AG10803 (cell line): ENCODE measurements at regions not wholly inside any gene's neighbourhood (a gene's known extent, or its start where the extent isn't known, plus 50 kb on each side); places are given as distances from the start of the nearest gene placed in this dataset.
"Not testable (repeated sequence)": the region's sequence is repeated elsewhere in the genome, so short reads cannot be mapped to it uniquely, and the experiment has no call there.

Experiments
- DNase-seq: peaks from one replicate; pipeline ENCODE4 v3.0.0; 2010; ENCODE audit warnings: low read depth
- H3K4me3 ChIP-seq: 2 replicates; pipeline ENCODE4 v1.5.1; 2011; ENCODE audit warnings: mild to moderate bottlenecking, low read length, control low read depth
- TF ChIP-seq, protein P1 (sequence below): conservative IDR thresholded peaks from 2 replicates; pipeline ENCODE4 v1.5.1; 2011; ENCODE audit warnings: mild to moderate bottlenecking, low read length, control low read depth, inconsistent platforms

DNA sequence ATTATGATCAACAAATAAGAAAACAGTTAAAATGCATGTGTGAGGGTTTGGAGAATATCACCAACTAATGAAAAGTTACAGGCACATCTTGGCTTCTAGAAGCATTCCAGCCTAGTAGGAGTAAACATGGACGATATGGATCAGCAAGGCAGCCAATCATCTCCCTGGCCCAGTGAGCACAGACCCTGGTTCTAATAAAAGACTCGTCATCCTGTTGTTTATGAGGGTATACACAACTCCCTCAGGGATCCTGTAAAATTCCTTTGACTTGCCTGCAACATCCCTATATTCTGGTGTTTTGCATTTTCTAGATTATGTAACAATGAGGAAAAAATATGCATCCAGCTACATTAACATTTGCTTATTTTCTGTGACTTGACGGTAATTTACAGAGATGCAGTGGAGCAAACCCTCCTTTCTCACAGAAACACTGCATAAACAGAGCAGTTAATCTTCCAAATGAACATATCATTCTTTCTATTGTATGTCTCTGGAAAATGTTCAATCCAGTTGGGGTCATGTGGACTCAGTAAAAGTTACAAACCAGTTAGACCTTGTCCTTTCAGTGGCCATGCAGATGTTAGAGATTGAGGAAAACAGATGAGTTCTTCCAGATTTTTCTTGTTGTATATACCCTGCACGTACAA lies 88.9 kb upstream of the NDP start:
- no peak for DNase-seq
- no peak overlapping the region for H3K4me3 ChIP-seq
- TF ChIP-seq, protein P1, sequence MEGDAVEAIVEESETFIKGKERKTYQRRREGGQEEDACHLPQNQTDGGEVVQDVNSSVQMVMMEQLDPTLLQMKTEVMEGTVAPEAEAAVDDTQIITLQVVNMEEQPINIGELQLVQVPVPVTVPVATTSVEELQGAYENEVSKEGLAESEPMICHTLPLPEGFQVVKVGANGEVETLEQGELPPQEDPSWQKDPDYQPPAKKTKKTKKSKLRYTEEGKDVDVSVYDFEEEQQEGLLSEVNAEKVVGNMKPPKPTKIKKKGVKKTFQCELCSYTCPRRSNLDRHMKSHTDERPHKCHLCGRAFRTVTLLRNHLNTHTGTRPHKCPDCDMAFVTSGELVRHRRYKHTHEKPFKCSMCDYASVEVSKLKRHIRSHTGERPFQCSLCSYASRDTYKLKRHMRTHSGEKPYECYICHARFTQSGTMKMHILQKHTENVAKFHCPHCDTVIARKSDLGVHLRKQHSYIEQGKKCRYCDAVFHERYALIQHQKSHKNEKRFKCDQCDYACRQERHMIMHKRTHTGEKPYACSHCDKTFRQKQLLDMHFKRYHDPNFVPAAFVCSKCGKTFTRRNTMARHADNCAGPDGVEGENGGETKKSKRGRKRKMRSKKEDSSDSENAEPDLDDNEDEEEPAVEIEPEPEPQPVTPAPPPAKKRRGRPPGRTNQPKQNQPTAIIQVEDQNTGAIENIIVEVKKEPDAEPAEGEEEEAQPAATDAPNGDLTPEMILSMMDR, result no peak

DNA sequence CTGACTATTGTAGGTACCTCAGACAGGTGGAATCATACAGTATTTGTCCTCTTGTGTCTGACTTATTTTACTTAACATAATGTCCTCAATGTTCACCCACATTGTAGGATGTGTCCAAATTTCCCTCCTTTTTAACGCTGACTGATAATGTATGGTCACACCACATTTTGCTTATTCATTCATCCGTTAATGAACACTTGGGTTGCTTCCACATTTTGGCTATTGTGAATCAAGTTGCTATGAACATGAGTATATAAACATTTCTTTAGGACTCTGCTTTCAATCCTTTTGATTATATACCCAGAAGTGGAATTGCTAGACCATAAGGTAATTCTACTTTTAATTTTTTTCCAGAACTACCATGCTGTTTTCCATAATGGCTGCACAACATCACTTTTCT lies 87.0 kb upstream of the NDP start:
- TF ChIP-seq, protein P1, result no peak
- no peak overlapping the region for H3K4me3 ChIP-seq
- DNase-seq, result no peak

DNA sequence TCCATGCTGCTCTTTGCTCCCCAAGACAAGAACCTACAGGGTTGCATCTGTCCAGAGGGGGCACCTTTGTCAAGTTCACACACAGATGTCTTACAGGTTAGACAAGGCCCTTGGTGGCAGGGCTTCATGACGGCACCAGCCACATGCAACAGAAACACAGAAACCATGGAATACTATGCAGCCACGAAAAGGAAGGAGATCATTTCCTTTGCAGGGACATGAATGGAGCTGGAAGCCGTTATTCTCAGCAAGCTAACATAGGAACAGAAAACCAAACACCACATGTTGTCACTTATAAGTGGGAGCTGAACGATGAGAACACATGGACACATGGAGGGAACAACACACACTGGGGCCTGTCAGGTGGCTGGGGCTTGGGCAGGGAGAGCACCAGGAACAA lies 85.1 kb upstream of the NDP start:
- no peak overlapping the region for H3K4me3 ChIP-seq
- no peak for DNase-seq
- TF ChIP-seq, protein P1, result no peak

DNA sequence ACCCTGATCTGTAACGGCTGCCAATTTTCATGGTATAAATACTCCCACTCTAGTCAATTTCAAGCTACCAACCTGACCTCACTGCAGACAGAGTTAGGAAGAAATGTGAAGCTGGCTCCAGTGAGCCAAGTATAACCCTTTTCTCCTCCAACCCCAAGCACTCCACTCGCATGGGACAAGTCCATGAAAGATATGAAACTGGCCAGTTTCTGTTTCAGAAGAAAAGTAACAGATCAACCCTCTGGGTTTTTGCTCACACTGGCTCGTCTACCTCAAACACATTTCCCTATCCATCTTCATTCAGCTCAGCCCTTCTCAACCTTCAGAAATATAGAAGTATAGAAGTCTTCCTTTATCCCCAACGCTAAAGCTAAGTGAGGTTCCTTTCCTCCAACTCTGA lies 82.4 kb upstream of the NDP start:
- TF ChIP-seq, protein P1, result no peak
- DNase-seq, result no peak
- no peak overlapping the region for H3K4me3 ChIP-seq

DNA sequence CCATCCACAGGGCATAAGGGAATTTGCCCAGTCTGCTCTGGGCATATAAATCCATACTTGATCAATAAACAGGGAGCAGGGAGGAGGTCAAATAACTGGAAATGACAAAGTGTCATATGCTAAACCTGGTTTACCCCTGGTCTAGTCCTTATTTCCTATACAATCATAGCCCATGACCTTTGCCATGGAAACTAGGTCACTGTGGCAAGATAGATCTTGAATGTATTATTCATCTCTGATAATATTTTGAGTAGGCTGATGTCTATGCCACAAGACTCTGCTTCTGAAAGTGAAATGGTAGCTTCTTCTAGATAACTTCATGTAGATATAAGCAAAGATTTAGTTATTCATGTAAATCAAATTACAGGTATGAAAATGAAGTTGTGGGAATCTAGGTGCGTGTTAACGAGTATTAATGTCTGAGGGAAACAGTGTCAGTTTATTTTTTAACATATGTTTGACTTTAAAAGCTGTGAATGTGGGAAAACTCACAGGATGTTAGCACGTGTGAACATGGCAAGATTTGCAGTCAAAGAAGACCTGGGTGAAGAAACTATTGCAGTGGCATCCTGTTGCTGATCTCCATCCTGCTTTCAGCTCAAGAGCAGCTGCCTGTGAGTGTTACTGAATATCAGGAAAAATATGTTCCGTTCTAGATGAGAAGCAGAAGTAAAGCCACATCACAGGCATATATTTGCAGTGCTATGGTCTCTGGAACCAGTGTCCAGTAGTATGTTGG lies 81.8 kb upstream of the NDP start:
- no peak for DNase-seq
- no peak overlapping the region for H3K4me3 ChIP-seq
- TF ChIP-seq, protein P1, result no peak

DNA sequence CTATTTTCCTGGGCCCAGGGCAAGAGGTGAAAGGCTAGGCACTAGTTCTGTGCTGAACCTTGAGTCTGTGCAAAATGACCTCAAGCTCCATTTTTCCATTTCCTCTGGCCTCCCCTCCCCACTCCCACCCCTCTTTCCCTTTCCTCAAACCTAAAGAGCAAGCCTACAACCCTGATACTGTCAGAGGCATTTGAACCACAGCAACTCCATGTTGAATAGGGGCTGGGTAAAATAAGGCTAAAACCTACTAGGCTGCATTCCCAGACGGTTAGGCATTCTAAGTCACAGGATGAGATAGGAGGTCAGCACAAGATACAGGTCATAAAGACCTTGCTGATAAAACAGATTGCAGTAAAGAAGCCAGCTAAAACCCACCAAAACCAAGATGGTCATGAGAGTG lies 71.9 kb upstream of the NDP start:
- H3K4me3 ChIP-seq, DNase-seq: not testable (repeated sequence)

DNA sequence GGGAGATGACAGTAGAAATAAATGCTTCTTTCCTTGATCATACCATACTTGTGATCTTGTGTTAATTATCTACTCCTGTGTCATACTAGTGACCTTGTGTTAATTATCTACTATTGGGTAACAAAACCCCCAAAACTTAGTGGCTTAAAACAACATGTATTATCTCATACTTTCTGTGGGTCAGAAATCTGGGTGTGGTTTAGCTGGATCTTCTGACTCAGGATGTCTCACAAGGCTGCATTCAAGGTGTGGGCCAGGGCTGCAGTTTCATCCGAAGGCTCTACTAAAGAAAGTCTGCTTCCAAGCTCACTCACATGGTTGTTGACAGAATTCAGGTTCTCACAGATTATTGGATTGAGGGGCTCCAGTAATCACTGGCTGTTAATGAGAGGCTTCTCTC lies 70.3 kb upstream of the NDP start:
- TF ChIP-seq, protein P1, result no peak
- no peak overlapping the region for H3K4me3 ChIP-seq
- DNase-seq, result no peak
